Effector memory CD4-positive, alpha-beta T cell (primary cell): ENCODE measurements at regions not wholly inside any gene's neighbourhood (a gene's known extent, or its start where the extent isn't known, plus 50 kb on each side); places are given as distances from the start of the nearest gene placed in this dataset.
"Not testable (repeated sequence)": the region's sequence is repeated elsewhere in the genome, so short reads cannot be mapped to it uniquely, and the experiment has no call there.

Experiments
- DNase-seq, 3 donors: peaks; one replicate each; pipeline ENCODE4 v3.0.0-alpha.2; 2020
- H3K27ac ChIP-seq: 2 replicates; pipeline ENCODE4 v1.7.0; 2013; ENCODE audit warnings: mild to moderate bottlenecking, low read length, moderate library complexity; ENCODE audit not compliant: insufficient read depth, poor library complexity, severe bottlenecking
- H3K27me3 ChIP-seq: replicated peaks from 2 replicates; pipeline ENCODE4 v1.7.0; 2013; ENCODE audit warnings: mild to moderate bottlenecking, low read length; ENCODE audit not compliant: insufficient read depth, control insufficient read depth, poor library complexity, severe bottlenecking
- H3K36me3 ChIP-seq: 2 replicates; pipeline ENCODE4 v1.7.0; 2013; ENCODE audit warnings: mild to moderate bottlenecking, low read length, moderate library complexity; ENCODE audit not compliant: control insufficient read depth, insufficient read depth
- H3K4me1 ChIP-seq: 2 replicates; pipeline ENCODE4 v1.7.0; 2013; ENCODE audit warnings: low read length, mild to moderate bottlenecking; ENCODE audit not compliant: control insufficient read depth, insufficient read depth, poor library complexity, severe bottlenecking
- H3K4me3 ChIP-seq: 2 replicates; pipeline ENCODE4 v1.7.0; 2013; ENCODE audit warnings: low read length, low read depth, mild to moderate bottlenecking; ENCODE audit not compliant: insufficient read depth, poor library complexity, severe bottlenecking
- H3K9me3 ChIP-seq: 2 replicates; pipeline ENCODE4 v1.7.0; 2013; ENCODE audit warnings: mild to moderate bottlenecking, low read length, moderate library complexity; ENCODE audit not compliant: control insufficient read depth

DNA sequence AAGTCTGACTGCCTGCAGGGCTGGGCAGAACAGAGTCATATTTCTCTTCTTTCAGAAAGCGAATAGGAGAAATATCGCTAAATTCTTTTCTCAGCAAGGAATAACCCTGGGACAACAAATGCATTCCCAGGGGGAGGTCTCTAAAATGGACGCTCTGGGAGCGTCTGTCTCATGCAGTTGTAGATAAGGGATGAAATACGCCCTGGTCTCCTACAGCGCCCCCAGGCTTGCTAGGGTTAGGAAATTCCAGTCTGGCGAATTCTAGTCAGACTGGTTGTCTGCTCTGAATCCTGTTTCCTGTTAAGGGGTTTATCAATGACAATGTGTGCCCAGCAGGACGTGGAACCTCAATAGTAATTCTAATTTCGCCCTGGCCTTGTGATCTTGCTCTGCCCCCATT lies 1214.1 kb downstream of the DIAPH3 start:
- H3K27ac ChIP-seq: no peak overlapping the region
- no peaks in the 10 kb centered on the region for H3K36me3 ChIP-seq

DNA sequence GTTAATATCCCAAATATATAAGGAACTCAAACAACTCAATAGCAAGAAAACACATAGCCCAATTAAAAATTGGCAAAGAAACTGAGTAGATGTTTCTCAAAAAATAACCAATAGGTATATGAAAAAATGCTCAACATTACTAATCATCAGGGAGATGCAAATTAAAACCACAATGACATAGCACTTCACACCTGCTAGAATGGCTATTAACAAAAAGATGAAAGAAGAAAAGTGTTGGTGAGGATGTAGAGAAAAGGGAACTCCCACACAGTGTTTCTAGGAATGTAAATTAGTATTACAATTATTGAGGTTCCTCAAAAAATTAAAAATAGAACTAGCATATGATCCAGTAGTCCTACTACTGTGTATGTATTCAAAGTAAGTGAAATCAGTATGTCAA lies 1212.8 kb downstream of the DIAPH3 start:
- Histone ChIP-seq H3K27me3 (no peaks in the 10 kb centered on the region), H3K9me3 (no peaks in the 10 kb centered on the region), H3K36me3 (no peaks in the 10 kb centered on the region), H3K27ac (no peak overlapping the region), H3K4me1 (no peaks in the 10 kb centered on the region), H3K4me3 (no peak overlapping the region)
- no peak for DNase-seq

More for the DNA sequence above, 1214.1 kb downstream of the DIAPH3 start:
- Histone ChIP-seq H3K27me3 (no peaks in the 10 kb centered on the region), H3K4me1 (no peaks in the 10 kb centered on the region), H3K4me3 (no peak overlapping the region), H3K9me3 (no peaks in the 10 kb centered on the region)
- DNase-seq: no peak

DNA sequence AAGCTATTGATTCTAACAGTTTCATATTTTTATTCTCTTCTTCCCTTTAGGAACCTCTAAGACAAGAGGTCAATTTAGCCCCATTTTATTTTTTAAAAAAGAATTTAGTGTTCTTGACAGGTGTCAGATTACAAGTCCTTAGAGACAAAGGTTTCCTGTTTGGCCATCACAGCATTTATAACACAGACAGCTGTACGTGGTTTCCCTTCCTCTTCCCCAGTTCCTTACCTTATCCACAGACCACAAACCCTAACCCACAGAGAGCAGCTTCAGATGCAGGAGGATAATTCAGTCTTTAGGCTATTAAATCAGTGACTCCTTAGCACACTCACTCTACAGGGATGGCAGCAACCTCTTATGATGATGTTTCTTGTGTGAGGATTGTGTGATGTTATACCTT lies 1210.1 kb downstream of the DIAPH3 start:
- Histone ChIP-seq H3K4me3 (no peak overlapping the region), H3K9me3 (no peaks in the 10 kb centered on the region), H3K27me3 (no peaks in the 10 kb centered on the region), H3K4me1 (no peaks in the 10 kb centered on the region), H3K36me3 (no peaks in the 10 kb centered on the region), H3K27ac (no peak overlapping the region)
- no peak for DNase-seq

DNA sequence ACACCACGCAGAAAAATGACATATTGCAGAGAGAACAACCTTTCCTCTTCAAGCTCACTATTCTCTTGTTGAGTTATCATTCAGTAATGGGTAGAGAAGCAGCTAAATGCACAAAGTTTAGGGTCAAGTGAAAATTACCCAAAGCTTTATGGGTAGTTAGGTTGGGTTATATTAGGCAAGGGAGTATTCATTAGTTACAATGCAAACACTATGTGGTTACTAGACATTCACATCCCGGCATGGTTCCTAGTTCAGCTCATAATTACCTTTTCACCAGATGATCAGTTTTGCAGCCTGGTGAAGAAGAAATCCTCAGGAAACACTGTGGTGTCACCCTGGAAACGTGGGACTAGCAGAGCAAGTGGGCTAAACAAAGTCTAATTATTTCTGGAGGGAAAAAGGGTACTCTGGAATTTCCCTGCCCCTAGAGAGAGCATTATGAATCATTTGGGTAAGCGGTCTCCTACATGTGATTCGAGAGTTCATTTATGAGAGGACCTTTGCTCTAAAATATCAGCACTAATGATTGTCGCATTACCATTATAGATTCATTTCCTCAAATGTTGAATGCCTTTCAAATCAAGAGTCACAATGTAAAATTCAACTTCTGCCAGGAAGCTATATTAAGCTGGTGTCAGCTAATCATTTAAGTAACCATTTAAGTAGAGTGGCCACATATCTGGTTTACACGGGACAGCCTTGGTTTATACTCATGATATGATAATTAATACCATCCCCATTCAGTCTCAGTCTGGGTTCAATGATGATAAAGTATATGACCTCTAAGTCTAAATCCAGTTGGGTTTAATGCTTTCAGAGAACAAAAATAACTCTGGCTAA lies 1208.0 kb downstream of the DIAPH3 start:
- Histone ChIP-seq H3K4me1 (no peaks in the 10 kb centered on the region), H3K4me3 (no peak overlapping the region), H3K9me3 (no peaks in the 10 kb centered on the region), H3K36me3 (no peaks in the 10 kb centered on the region), H3K27ac (no peak overlapping the region), H3K27me3 (no peaks in the 10 kb centered on the region)
- DNase-seq: no peak

DNA sequence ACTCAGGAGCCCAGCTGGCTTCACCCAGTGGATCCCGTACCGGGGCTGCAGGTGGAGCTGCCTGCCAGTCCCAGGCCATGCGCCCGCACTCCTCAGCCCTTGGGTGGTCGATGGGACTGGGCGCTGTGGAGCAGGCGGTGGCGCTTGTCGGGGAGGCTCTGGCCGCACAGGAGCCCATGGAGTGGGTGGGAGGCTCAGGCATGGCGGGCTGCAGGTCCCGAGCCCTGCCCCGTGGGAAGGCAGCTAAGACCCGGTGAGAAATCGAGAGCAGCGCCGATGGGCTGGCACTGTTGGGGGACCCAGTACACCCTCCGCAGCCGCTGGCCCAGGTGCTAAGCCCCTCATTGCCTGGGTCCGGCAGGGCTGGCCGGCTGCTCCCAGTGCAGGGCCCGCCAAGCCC lies 1205.6 kb downstream of the DIAPH3 start:
- not testable (repeated sequence) for H3K9me3 ChIP-seq, H3K27me3 ChIP-seq

DNA sequence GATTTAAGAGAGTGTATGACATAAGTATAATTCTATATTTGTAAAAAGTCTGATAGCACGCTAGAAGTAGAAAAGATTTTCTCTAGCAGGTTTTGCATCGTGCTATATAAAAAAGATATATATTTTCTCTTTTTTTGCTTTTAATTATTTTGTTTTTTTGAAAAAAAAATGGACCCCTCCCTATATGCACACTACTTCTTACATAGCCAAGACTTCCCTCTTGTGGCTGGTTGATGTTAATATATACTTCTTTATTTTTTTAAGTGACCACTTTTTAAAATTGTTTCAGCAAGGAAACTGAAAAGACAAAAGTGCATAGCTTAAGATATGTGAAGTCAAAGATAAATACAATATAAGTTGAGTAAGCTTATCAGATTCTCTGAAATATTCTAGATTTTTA lies 1202.8 kb downstream of the DIAPH3 start:
- H3K27ac ChIP-seq: no peak overlapping the region
- no peaks in the 10 kb centered on the region for H3K36me3 ChIP-seq
- no peak for DNase-seq
- H3K4me3 ChIP-seq: no peak overlapping the region
- no peaks in the 10 kb centered on the region for H3K27me3 ChIP-seq
- H3K4me1 ChIP-seq: no peaks in the 10 kb centered on the region
- H3K9me3 ChIP-seq: no peaks in the 10 kb centered on the region

More for the DNA sequence above, 1205.6 kb downstream of the DIAPH3 start:
- H3K4me1 ChIP-seq, DNase-seq, H3K27ac ChIP-seq, H3K4me3 ChIP-seq, H3K36me3 ChIP-seq: not testable (repeated sequence)

DNA sequence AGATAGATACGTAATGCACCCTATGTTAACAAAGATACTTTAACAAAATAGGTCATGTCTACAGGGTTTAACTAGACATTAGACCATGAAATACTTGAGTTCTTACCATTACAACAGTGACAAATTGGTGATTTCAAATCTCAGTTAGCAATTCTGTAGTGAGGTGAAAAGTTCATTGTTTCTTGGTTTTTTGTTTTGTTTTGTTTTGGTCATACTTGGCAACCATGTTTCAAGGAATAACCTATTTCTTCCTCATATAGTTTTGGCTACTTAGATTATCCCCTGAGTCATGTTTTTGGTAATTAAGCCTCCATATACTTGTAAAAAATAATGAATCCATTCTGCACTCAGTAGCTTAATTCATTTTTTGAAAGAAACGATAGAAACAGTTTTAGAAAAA lies 1200.4 kb downstream of the DIAPH3 start:
- H3K36me3 ChIP-seq: no peaks in the 10 kb centered on the region
- no peak overlapping the region for H3K27ac ChIP-seq
- no peaks in the 10 kb centered on the region for H3K9me3 ChIP-seq
- H3K4me3 ChIP-seq: no peak overlapping the region
- no peak for DNase-seq
- no peaks in the 10 kb centered on the region for H3K4me1 ChIP-seq
- no peaks in the 10 kb centered on the region for H3K27me3 ChIP-seq

DNA sequence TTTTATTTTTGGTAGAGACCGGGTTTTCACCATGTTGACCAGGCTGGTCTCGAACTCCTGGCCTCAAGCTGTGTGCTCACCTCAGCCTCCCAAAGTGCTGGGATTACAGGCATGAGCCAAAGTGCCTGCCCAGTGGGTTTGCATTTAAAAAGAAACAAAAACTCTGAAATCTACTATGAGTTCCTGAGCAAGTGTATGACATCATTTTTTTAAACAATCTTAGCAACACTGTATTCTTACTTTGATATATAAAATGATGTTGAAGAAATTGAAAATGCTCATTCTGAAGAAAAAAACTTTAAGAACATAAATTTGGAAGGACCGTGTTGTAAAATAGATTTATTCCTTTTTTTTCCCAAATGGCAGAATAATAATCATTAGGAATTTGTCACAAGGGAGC lies 1199.7 kb downstream of the DIAPH3 start:
- Histone ChIP-seq H3K9me3 (no peaks in the 10 kb centered on the region), H3K4me3 (no peak overlapping the region), H3K36me3 (no peaks in the 10 kb centered on the region), H3K4me1 (no peaks in the 10 kb centered on the region), H3K27me3 (no peaks in the 10 kb centered on the region), H3K27ac (no peak overlapping the region)
- no peak for DNase-seq

DNA sequence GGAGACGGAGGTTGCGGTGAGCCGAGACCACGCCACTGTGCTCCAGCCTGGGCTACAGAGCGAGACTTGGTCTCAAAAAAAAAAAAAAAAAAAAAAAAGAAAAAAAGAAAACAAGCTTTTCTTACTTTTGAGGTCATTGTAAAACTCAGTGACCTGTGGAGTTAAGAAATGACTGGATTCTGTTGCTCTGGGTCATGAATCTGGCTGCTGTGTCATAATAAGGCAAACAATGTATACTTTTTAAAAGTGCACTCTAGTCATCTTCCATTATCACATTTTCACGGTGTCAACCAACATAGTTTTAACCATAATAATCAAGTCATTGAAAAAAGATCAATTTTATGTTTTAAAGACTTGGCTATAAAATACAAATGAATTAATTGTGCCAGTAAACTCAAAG lies 1186.6 kb downstream of the DIAPH3 start:
- Histone ChIP-seq H3K36me3 (no peaks in the 10 kb centered on the region), H3K4me1 (no peaks in the 10 kb centered on the region), H3K27me3 (no peaks in the 10 kb centered on the region), H3K9me3 (no peaks in the 10 kb centered on the region), H3K4me3 (no peak overlapping the region), H3K27ac (no peak overlapping the region)
- no peak for DNase-seq

DNA sequence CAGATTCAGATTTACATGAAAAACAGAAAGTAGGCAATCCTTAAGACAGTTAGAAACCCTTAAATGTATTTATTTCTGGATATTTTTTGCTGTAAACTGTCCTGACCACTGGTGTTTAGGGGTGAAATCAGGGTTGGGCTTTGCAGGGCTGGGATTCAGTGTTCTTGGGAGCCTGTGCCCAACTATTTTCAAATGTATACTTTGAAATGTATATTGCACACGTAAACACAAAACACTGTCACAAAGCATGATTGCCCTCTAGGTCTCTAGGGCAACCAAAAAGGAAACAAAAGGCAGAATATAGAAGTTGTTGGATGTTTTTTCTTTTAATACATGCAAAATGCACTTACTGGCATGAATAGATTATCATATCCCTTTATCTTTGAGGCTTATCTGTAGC lies 1185.4 kb downstream of the DIAPH3 start:
- H3K27ac ChIP-seq: no peak overlapping the region
- DNase-seq: no peak
- no peaks in the 10 kb centered on the region for H3K36me3 ChIP-seq
- no peaks in the 10 kb centered on the region for H3K9me3 ChIP-seq
- no peaks in the 10 kb centered on the region for H3K27me3 ChIP-seq
- H3K4me1 ChIP-seq: no peaks in the 10 kb centered on the region
- no peak overlapping the region for H3K4me3 ChIP-seq
